ENCODE measurements at regions not wholly inside any gene's neighbourhood (a gene's known extent, or its start where the extent isn't known, plus 50 kb on each side); places are given as distances from the start of the nearest gene placed in this dataset.
"Not testable (repeated sequence)": the region's sequence is repeated elsewhere in the genome, so short reads cannot be mapped to it uniquely, and the experiment has no call there.

DNA sequence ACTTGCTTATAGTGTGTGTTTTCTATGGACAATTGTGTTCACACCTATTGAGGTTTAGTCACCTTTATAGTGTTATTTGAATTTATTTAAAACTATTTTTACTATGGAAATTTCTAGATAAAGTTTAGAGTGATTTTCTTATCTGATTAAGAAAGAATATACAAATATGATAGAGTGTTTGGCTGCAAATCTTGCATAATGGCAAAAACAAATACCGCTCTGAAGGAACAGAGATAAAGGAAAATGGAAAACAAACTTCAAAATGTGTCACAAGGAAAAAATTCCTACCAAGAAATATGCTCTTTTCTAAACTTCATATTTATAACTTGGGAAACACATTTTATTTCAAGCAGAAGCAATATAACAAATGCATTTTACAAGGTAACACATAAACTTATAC is 423.1 kb downstream of the TOX3 start:
- DNase-seq (ENCODE audit: low read depth), result no peak
- H3K4me3 ChIP-seq (ENCODE audit: low read depth, low read length), result no peak overlapping the region

DNA sequence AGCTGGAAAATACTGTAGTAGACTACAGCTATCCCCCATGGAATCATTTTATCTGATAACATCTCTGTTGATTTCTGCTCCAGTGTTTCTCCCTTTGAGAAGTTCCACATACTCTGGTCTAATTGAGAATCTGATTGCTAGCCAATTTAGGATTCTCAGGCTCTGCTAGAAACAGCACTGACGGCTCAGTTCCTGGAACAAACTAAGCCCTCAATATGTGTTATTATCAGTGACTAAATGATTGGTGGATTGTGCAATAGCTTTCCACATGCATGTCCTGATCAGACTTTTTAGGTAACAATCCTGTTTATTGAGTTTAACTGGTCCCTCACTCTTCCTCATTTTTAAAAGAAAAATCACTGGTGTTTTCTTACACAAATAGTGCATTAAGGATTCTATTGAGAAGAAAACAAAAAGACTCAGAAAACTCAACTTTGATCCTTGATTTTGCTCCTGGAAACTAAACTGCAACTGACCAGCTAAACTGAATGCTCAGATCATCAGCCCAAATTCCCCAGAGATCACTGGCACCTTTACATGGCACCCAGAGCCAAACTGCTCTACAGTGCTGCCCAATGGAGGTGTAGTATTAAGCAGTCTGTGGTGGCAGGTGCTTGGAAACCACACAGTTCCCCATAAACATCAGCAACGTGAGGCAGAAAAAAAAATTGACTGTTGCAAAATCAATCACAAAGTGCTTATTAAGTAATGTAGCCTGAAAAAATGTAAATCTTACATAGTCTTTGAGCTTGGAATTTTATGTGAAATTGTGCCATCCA is 423.7 kb downstream of the TOX3 start:
- H3K4me3 ChIP-seq (ENCODE audit: low read depth, low read length), result no peak overlapping the region
- no peak for DNase-seq (ENCODE audit: low read depth)

DNA sequence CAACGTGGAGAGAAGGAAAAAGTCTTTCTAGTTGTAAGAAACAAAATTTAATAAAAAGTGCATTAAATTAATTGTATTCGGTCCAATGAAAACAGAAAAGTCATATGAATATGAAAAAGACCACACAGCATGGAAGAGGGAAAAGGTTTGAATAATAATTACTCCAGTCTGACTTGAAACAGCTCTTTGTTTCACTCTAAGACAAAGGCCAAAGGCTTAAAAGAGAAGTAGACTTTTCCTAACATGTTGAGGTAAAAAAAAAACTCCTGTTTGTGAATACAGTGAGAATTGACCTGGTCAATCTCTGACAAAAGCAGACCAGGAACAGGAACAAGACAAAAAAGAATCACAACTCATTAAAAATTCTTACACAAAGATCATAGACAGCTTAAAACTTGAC is 429.8 kb downstream of the TOX3 start:
- no peak for DNase-seq (ENCODE audit: low read depth)
- H3K4me3 ChIP-seq (ENCODE audit: low read depth, low read length), result no peak overlapping the region

DNA sequence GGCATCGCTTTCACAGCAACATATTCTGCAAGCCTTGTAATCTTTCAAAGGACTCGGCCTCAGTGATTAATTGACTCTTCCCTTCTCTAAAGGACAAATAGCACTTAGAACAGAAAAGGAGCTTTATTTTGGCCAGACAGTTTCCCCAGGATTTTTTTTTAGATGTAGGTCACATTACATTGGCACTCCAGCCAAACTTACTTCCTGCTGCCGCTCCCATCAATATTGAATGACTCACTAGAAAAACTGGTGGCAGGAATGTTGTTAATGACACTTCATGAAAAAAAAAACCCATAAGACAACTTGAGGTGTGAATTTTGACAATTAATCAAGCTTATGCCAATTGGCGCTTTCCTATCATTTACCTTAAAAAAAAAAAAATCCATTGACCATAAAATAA is 432.6 kb downstream of the TOX3 start:
- H3K4me3 ChIP-seq (ENCODE audit: low read depth, low read length), result no peak overlapping the region
- no peak for DNase-seq (ENCODE audit: low read depth)

DNA sequence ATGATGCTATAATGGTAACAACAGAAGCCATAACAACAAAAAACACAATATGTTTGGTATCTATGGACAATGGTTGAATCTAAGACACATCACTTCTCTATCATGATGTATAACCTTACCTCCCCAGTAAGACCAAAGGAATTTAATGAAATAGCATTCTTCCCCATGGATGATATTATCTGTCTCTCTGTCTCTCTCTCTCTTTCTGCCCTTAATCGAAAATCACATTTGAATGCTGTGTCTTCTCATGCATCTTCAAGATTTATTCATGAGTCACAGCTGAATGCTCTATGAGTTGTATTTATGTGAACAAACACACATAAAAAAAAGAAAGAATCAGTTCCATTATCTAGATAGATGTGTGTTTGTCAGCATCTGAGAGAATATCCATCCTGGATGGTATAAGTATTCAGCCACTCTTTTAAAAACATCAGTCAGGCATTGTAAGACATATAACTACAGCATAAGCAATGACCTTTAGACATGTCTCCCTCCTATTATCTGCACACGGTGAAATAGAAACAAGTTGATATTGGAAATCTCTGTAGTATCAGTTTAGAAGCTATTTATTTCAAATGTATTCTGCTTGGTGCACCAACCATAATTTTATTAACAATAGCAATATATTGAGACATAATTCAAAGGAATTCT is 433.3 kb downstream of the TOX3 start:
- H3K4me3 ChIP-seq (ENCODE audit: low read depth, low read length), result no peak overlapping the region
- DNase-seq (ENCODE audit: low read depth), result no peak

DNA sequence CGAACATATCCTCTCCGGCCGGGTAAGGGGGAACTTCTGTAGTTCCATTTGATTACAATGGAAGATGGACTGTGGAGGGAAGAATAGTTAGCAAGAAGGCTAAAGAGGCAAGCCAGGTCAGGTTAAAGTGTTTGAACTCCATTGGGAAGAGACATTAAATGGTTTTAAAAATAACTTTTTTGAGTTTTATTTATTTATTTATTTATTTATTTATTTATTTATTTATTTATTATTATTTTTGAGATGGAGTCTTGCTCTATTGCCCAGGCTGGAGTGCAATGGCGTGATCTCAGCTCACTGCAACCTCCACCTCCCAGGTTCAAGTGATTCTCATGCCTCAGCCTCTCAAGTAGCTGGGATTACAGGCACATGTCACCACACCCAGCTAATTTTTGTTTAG is 441.9 kb downstream of the TOX3 start:
- not testable (repeated sequence) for H3K4me3 ChIP-seq (ENCODE audit: low read depth, low read length); DNase-seq (ENCODE audit: low read depth)

DNA sequence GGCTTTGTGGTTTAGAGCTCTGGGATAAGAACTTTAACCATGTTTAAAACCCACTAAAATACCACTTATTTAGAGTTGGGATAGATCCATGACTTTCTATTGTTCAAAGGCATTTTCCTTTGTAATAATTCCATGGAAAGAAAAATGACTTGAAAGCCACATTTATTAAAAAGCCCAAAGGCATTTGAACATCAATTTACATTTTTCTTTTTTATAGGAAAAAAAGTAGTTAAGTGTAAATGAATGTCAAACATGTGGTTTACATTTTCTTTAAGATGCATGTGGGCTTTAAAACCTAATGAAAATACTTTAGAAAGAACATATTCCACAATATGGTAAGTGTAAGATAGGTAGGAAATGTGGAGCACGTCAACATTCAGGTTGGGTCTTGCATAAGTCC is 443.2 kb downstream of the TOX3 start:
- no peak for DNase-seq (ENCODE audit: low read depth)
- H3K4me3 ChIP-seq (ENCODE audit: low read depth, low read length), result no peak overlapping the region

DNA sequence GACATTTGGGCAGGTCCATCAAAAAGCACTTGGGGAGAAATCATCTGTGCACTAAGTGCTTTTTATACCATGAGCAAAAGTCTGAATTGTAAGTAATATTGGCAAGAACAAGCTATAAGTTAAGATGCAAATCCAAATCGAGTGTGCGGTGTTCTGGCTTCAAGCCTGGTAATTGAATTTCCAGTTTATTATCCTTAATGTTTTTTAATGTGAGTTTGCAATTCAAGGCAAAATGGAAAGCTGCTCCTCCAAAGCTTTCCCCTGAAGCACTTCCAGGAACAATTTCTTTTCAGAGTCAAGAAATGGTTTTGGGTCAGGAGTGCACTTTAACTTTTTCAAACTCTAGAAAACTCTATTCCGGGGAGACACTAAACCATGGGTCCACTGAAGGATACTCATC is 445.7 kb downstream of the TOX3 start:
- H3K4me3 ChIP-seq (ENCODE audit: low read depth, low read length), result no peak overlapping the region
- DNase-seq (ENCODE audit: low read depth), result no peak

DNA sequence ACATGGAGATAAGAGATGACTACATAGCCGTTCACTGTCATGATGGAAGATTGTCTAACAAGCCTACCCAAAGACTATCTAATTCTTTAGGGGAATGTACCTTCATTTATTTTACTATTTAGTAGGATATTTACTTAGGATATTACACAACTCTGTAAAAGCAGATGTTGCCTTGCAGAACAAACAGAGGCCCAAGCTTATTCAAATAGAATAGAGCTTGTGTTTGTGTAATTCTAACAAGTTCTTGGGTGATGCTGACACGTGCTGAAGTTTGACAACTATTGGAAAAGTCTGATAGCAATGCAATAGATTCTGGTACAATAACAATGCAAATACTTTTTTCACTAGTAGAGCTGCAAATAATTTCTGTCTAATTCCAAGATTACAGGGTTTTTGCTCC is 447.6 kb downstream of the TOX3 start:
- DNase-seq (ENCODE audit: low read depth), result no peak

DNA sequence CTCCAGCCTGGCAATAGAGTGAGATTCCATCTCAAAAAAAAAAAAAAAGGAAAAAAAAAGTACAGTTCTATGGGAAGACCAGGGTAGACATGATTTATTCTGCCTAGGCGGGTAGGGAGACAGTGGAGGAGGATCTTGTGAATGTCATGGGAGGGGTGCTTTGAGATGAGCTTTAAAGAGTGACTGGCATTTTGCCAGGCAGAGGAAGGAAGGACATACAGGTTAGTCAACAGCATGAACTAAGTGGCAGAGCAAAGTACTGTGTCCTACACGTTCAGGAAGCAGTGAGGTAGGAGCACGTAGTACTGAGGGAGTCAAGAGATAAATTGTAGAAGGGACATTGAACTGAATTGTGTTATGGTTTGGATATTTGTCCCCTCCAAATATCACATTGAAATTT is 451.5 kb downstream of the TOX3 start:
- no peak overlapping the region for H3K4me3 ChIP-seq (ENCODE audit: low read depth, low read length)

More for the DNA sequence above, 447.6 kb downstream of the TOX3 start:
- no peak overlapping the region for H3K4me3 ChIP-seq (ENCODE audit: low read depth, low read length)

DNA sequence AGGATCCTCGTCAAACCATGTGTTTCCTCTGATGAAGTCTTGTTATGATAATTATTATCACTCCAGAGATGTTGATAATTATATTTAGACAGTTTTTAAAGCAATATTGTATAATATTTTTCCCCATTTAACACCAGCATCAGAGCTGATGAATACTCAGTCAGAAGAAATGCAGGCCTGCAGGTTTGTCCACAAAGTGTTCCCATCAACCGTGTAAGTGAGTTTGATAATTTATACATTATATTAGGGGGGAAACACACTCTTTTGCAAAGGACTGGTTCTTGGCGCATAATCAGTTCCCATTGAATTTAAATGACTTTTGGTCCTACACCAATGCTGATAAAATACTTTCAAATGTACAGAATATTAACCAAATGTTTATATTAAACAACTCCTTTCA is 454.8 kb downstream of the TOX3 start:
- DNase-seq (ENCODE audit: low read depth), result no peak
- no peak overlapping the region for H3K4me3 ChIP-seq (ENCODE audit: low read depth, low read length)

More for the DNA sequence above, 451.5 kb downstream of the TOX3 start:
- DNase-seq (ENCODE audit: low read depth), result no peak

DNA sequence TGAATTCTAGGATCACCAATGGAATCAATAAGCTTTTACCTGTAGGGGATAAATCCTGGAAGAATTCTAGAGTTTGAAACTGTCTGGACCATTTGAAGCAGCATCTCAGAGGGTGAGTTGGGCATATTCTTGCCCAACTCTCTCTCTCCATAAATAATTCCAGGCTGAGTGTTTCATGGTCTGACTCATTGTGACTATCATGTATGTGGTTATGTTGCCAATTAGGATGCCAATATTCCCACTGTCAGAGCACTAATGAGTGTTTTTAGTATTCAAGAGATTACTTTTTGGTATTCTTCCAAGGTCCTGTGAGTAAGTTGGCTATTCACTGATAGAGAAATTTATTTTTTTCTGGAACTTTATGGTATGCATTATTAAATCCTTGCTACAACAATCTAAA is 456.9 kb downstream of the TOX3 start:
- H3K4me3 ChIP-seq (ENCODE audit: low read depth, low read length), result no peak overlapping the region
- no peak for DNase-seq (ENCODE audit: low read depth)

DNA sequence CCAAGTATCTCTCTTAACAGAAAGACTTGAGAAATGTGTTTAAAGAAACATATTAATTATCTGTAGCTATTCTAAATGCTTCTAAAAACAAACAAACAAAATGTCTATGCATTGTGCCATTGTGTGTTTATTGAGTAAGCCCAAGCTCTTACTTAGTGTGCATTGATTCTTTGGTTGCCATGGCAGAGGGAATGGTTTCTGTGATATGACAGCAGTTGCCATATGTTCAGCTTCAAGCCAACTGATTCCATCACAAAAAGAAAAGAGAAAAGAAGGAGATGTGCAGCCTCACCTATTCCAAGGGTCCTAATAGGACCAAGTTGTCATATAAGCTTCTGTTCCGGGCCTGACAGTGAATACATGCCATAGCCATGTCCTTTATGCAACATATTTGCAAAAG is 457.5 kb downstream of the TOX3 start:
- no peak for DNase-seq (ENCODE audit: low read depth)
- H3K4me3 ChIP-seq (ENCODE audit: low read depth, low read length), result no peak overlapping the region

DNA sequence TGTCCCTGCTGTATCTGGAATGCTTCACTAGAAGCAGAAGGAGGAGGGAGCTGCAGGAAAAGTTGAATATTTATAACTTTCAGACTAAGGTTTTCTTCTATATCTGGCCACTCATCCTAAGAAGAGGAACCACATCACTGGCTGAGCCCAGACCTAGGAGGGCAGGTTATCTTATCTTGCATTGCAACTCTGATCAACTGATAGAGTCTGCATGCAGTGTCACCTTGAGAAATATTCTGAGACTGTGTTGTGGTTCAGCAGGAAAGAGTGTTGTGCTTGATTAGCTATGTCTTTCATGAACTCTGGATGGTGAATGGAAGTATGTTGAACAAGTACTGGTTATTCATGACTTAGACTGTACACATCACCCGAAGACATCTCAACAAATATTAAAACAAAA is 460.0 kb downstream of the TOX3 start:
- no peak for DNase-seq (ENCODE audit: low read depth)
- no peak overlapping the region for H3K4me3 ChIP-seq (ENCODE audit: low read depth, low read length)

DNA sequence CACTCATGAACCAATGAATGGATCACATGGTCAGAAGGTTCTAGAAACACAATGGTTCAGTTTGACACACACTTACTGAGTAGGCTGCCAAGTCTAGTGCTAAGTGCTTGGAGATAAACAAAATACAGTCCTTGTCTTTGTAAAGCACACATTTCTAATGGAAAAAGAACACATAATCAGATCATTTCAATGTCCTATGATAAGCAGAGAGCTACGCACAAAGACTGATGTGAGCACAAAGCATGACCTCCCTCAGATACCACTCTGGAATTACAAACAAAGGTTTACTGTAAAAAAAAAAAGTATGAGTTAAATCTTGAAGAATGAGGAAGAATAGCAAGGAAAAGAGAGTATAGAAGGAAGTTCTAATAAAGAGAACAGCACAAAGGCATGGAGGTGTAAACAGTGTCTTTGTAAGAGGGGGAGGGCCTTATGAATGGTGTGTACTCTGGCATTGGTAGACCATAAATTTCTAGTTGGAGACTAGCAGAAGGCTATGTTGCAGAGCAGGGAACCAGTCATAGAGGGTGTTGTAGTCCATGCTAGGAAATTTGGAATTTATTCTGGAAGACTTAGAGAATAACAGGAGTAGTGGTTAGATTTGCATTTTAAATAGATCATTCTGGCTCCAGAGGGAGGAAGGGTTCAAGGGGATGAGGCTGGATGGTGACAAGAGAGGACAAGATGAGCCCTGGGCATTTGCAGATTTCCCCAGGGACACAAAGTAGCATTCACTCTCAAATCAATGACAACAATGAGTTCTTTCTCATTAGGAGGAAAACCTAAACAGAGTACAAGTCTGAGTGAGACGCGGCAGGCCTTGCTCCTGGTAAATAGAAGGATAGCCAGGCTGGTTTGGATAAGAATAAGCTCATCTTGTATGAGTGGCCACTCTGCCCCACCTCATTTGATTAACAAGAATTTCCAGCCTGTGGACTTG is 468.0 kb downstream of the TOX3 start:
- no peak for DNase-seq (ENCODE audit: low read depth)
- no peak overlapping the region for H3K4me3 ChIP-seq (ENCODE audit: low read depth, low read length)

DNA sequence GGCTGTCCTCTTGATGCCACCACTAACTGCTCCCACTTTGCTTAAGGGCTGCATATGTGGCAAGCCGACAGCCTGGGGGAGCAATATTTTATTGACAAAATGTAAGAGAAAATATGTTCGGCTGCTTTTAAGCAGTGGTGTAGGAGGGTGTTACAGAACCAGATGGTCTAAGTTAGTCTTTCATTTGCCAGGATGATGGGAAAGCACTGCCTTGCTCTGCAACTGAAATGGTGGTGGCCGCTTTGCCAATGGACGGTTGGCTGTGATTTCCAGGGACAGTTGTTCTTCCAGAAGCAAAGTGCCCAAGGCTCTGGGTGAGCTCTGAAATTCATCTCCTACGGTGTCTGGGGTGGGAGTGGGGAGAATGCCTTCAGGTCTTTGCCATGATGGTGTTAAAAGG is 469.3 kb downstream of the TOX3 start:
- no peak overlapping the region for H3K4me3 ChIP-seq (ENCODE audit: low read depth, low read length)
- no peak for DNase-seq (ENCODE audit: low read depth)

DNA sequence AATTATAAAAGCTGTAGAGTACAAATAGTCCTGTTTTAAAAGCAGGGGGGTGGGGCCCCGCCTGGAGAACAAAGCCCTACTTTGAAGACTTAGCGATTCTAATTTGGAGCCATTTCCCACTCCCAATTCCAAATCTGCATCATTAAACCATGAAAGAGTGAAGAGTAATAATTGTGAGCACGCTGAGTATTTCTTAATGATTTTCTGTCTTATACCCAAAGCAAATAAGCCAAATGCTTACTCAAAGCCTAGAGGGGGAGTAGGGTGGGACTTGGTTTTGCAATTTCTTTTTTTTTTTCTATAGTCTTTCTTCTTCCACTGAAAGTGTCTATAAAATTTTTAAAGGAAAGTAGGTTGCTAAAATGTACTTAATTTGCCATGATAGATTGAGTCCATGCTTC is 470.1 kb downstream of the TOX3 start:
- DNase-seq (ENCODE audit: low read depth), result no peak
- H3K4me3 ChIP-seq (ENCODE audit: low read depth, low read length), result no peak overlapping the region

DNA sequence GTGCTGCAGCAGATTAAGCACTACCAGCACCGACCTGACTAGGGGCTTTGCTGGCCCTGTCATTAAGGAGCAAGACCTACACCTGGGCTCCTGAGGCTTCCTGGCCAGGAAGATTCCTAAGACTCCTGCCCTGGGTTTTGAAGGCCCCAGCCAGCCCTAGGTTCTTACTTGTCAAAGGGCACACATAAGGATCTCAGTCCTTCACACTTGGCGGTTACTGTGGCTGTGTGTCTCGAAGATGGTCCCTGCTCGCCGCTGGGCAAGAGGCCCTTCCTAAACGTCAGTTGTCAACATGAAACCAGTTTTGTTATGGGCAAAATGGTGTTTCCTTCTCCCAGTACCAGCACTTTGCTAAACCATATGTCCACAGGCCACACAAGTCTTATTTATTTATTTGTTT is 470.6 kb downstream of the TOX3 start:
- no peak for DNase-seq (ENCODE audit: low read depth)
- no peak overlapping the region for H3K4me3 ChIP-seq (ENCODE audit: low read depth, low read length)

DNA sequence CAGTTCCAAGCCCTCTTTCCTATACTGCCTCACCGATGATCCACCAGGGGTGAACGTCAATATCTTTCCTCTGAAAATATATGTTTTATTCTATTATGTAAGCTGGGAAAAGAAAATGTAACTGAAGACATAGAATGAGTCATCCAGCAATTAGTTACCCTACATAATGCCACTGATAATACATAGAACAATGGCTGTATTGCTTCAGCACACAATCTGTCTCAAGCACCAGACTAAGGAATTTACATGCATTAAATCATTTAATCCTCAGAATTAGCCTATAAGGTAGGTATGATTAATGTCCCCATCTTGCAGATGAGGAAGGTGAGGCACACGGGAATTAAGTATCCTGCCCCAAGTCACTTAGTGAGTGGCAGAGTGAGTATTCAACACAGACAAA is 472.8 kb downstream of the TOX3 start:
- no peak for DNase-seq (ENCODE audit: low read depth)
- no peak overlapping the region for H3K4me3 ChIP-seq (ENCODE audit: low read depth, low read length)

DNA sequence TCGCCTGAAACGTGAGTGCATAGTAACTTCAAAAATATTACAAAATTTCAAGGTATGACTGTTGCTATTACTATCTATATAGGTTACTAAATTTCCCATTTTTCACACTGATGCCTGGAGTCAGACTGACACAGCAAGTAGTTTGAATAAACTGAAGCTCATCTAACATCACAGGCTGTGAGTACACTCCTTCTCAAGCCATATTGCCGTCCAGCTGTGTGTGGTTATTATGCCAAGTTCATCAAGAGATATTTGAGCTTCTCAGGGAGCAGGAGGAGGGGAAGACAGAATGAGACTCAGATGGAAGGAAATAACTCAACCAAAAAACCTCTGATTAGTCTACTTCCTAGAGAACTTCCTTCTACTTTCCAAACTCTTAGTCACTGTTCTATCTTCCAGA is 473.9 kb downstream of the TOX3 start:
- H3K4me3 ChIP-seq (ENCODE audit: low read depth, low read length), result no peak overlapping the region
- DNase-seq (ENCODE audit: low read depth), result no peak

All from skeletal muscle cell (primary cell).